HCT116 (cell line): ENCODE measurements at regions not wholly inside any gene's neighbourhood (a gene's known extent, or its start where the extent isn't known, plus 50 kb on each side); places are given as distances from the start of the nearest gene placed in this dataset.

Experiments used
- ATAC-seq: fragments of 200-7000 bp; cut with Tn5 transposase; 2 replicates; pipeline ENCODE4 v1.9.1; 2020; ENCODE audit warnings: mild to moderate bottlenecking, moderate library complexity
- BruUV-seq: library from RNA; stranded (reverse); fragments of 400-500 nt; replicated peaks from 2 replicates; lab custom pipeline; 2021; lab: Mats Ljungman, UMichigan
- CTCF ChIA-PET: fragments of 300-600 bp; sonication (Branson Sonifier 250); formaldehyde crosslinking; loops from one replicate; lab custom pipeline; 2021; ENCODE audit warnings: antibody characterized with exemption; lab: Charles Lee
- POLR2A ChIA-PET: fragments of 300-600, 350-600 bp; sonication (Branson Sonifier 250); formaldehyde crosslinking; loops from one replicate; lab custom pipeline; 2021; ENCODE audit warnings: antibody characterized with exemption; lab: Charles Lee
- RAD21 ChIA-PET, 2 experiments: fragments of 300-600 bp; sonication (Branson Sonifier 250); formaldehyde crosslinking; loops; one replicate each; lab custom pipeline; 2023; ENCODE audit warnings: low total read pairs in 2 of 2; ENCODE audit not compliant: uncharacterized antibody in 2 of 2, unreplicated experiment in 2 of 2, low non-redundant PET in 1 of 2; lab: Charles Lee
- DNase-seq: peaks from one replicate; pipeline ENCODE4 v3.0.0-alpha.2; 2010; ENCODE audit warnings: low read depth, low spot score
- H2AFZ ChIP-seq: fragments of 200-600 bp; shearing (Covaris generic), sonication (generic); 2 replicates; pipeline ENCODE4 v1.6.1; 2017; ENCODE audit warnings: low read depth, mixed run types, mixed read lengths, antibody characterized with exemption, low read length; ENCODE audit not compliant: poor library complexity, severe bottlenecking
- H3K27ac ChIP-seq: 2 replicates; pipeline ENCODE4 v1.5.1; 2012; ENCODE audit warnings: low read depth, low read length
- H3K27me3 ChIP-seq: fragments of 200-600 bp; sonication (generic); 2 replicates; pipeline ENCODE4 v1.6.1; 2016; ENCODE audit warnings: mixed run types, low read length, mixed read lengths; ENCODE audit not compliant: insufficient read depth
- H3K36me3 ChIP-seq, 2 experiments: fragments of 200-500 bp in 1 of 2; fragments of 200-600 bp in 1 of 2; sonication (Bioruptor generic) in 1 of 2; sonication (generic) in 1 of 2; 2 replicates each; pipeline versions ENCODE4 v1.5.1 to v1.6.1; 2014 to 2016; ENCODE audit warnings: low read length in 2 of 2, inconsistent platforms in 1 of 2, mixed read lengths in 1 of 2, mixed run types in 1 of 2; ENCODE audit not compliant: insufficient read depth in 2 of 2, control insufficient read depth in 1 of 2
- H3K4me1 ChIP-seq, 2 experiments: fragments of 200-600 bp in 1 of 2; sonication (generic) in 1 of 2; 2 replicates each; pipeline versions ENCODE4 v1.5.1 to v1.6.1; 2012 to 2017; ENCODE audit warnings: low read length in 2 of 2, inconsistent platforms in 1 of 2, mild to moderate bottlenecking in 1 of 2, mixed read lengths in 1 of 2, mixed run types in 1 of 2, moderate library complexity in 1 of 2; ENCODE audit not compliant: insufficient read depth in 2 of 2, control insufficient read depth in 1 of 2
- H3K4me2 ChIP-seq: fragments of 200-600 bp; sonication (generic); 2 replicates; pipeline ENCODE4 v1.6.1; 2017; ENCODE audit warnings: mixed run types, low read length, mixed read lengths
- H3K4me3 ChIP-seq, 2 experiments: fragments of 200-600 bp in 1 of 2; sonication (generic) in 1 of 2; replicated peaks in 1 of 2; 2 replicates each; pipeline ENCODE4 v1.5.1; 2011 to 2016; ENCODE audit warnings: low read length in 2 of 2, control low read depth in 1 of 2, low read depth in 1 of 2, mild to moderate bottlenecking in 1 of 2, mixed read lengths in 1 of 2, mixed run types in 1 of 2
- H3K79me2 ChIP-seq: fragments of 200-600 bp; sonication (generic); 2 replicates; pipeline ENCODE4 v1.6.1; 2017; ENCODE audit warnings: mild to moderate bottlenecking, mixed run types, low read length, moderate library complexity, mixed read lengths; ENCODE audit not compliant: insufficient read depth
- H3K9ac ChIP-seq: fragments of 200-600 bp; sonication (generic); 2 replicates; pipeline ENCODE4 v1.6.1; 2016; ENCODE audit warnings: low read length, mixed read lengths
- H3K9me2 ChIP-seq: fragments of 200-600 bp; sonication (generic), shearing (Covaris generic); 2 replicates; pipeline ENCODE4 v1.6.1; 2017; ENCODE audit warnings: mixed run types, mild to moderate bottlenecking, moderate library complexity; ENCODE audit not compliant: insufficient read depth
- H3K9me3 ChIP-seq, 2 experiments: fragments of 200-500 bp in 1 of 2; fragments of 200-600 bp in 1 of 2; sonication (Bioruptor generic) in 1 of 2; sonication (generic) in 1 of 2; 2 replicates each; pipeline ENCODE4 v1.6.1; 2014 to 2017; ENCODE audit warnings: low read length in 2 of 2, mixed read lengths in 2 of 2, inconsistent platforms in 1 of 2, low read depth in 1 of 2, mild to moderate bottlenecking in 1 of 2, mixed run types in 1 of 2, moderate library complexity in 1 of 2; ENCODE audit not compliant: control insufficient read depth in 1 of 2, insufficient read depth in 1 of 2
- H4K20me1 ChIP-seq: fragments of 200-600 bp; sonication (generic), shearing (Covaris generic); 2 replicates; pipeline ENCODE4 v1.6.1; 2017; ENCODE audit warnings: mixed run types, mild to moderate bottlenecking, moderate library complexity; ENCODE audit not compliant: insufficient read depth
- EGR1 ChIP-seq: IDR thresholded peaks from 2 replicates; pipeline ENCODE4 v1.6.1; 2012; ENCODE audit warnings: low read depth
- EZH2 ChIP-seq: fragments of 200-600 bp; sonication (generic); IDR thresholded peaks from 2 replicates; pipeline ENCODE4 v1.6.1; 2017; ENCODE audit warnings: antibody characterized with exemption, mixed run types
- POLR2A ChIP-seq: IDR thresholded peaks from 2 replicates; pipeline ENCODE4 v1.7.0; 2011; ENCODE audit warnings: borderline replicate concordance; ENCODE audit not compliant: insufficient read depth, insufficient read length; ENCODE audit errors: extremely low read depth
- TCF7L2 ChIP-seq: IDR thresholded peaks from 2 replicates; pipeline ENCODE4 v1.7.0; 2011; ENCODE audit warnings: borderline replicate concordance, inconsistent platforms; ENCODE audit not compliant: insufficient read depth, insufficient read length; ENCODE audit errors: extremely low read depth
- intact Hi-C: fragments of 100-400 bp; cut with micrococcal nuclease; formaldehyde crosslinking; loops from 2 replicates; pipeline ENCODE4 v1.10.0; 2022
- TF ChIP-seq, protein P1 (sequence below): IDR thresholded peaks from 2 replicates; pipeline ENCODE4 v1.6.1; 2012
- TF ChIP-seq, protein P2 (sequence below), 3 experiments: fragments of 200-600 bp in 1 of 3; sonication (generic) in 1 of 3; IDR thresholded peaks in 2 of 3; conservative IDR thresholded peaks in 1 of 3; 2 replicates each; pipeline ENCODE4 v1.5.1; 2012 to 2017; ENCODE audit warnings: low read depth in 2 of 3, low read length in 2 of 3, antibody characterized with exemption in 1 of 3, borderline replicate concordance in 1 of 3, control low read depth in 1 of 3, mild to moderate bottlenecking in 1 of 3, mixed read lengths in 1 of 3, mixed run types in 1 of 3, moderate library complexity in 1 of 3; ENCODE audit not compliant: insufficient read depth in 1 of 3

DNA sequence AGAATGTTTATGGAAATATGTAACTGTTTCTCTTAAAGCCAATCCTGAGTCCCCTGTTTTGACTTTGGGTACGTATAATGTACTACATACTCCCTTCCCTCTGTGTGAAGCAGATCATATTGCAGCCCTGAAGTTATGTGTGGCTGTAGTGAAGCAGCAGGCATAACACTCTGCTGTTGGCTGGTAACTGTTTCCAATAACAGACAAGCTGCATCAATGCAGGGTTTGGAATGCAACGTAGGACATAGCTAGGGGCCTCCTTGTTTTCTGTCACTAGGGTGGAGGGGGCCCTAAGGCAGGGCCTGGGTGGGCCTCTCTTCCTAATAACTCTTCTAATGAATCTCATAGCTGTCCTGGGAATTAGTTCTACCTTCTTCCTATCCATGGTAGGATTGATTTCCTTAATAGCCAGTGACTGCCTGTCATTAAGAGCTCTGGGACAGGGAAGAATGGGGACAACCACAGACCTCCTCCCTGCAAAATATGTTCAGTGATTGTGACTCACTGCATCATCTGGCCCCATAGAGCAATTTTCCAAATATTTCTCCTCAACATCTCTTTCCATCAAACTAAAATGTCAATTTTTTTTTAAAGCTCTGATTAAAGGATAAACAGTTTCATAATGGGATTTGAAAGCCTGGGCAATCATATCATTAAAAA lies 129.6 kb upstream of the HMHB1 start:
- DNase-seq (no peak), ATAC-seq (no peak)
- RAD21 ChIA-PET: no interaction called here
- Histone ChIP-seq H3K36me3 (no peaks in the 10 kb centered on the region), H3K79me2 (no peaks in the 10 kb centered on the region), H3K9ac (no peak overlapping the region), H4K20me1 (no peaks in the 10 kb centered on the region), H3K9me3 (no peaks in the 10 kb centered on the region), H3K4me3 (no peak overlapping the region), H2AFZ (no peak overlapping the region), H3K4me2 (no peak overlapping the region), H3K4me1 (peaks cover 0 to 5% of the 10 kb centered on the region in 2 experiments; a peak in 1 of 4 replicates)
- intact Hi-C loops: loop anchor here (10.0 kb wide), 2 partner anchors 578 to 668 kb away; no protein-coding TSS in a partner anchor
- CTCF ChIA-PET: interaction anchor here (0.6 kb wide), 1 partner anchor 11 kb away, joined by 3 read pairs; no protein-coding TSS in a partner anchor
- no TSS peak for BruUV-seq
- POLR2A ChIA-PET: no interaction called here
- TF ChIP-seq POLR2A (no peak), EZH2 (no peak), EGR1 (no peak), TCF7L2 (no peak)
- TF ChIP-seq, protein P1, sequence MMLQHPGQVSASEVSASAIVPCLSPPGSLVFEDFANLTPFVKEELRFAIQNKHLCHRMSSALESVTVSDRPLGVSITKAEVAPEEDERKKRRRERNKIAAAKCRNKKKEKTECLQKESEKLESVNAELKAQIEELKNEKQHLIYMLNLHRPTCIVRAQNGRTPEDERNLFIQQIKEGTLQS: no peak
- TF ChIP-seq, protein P2, sequence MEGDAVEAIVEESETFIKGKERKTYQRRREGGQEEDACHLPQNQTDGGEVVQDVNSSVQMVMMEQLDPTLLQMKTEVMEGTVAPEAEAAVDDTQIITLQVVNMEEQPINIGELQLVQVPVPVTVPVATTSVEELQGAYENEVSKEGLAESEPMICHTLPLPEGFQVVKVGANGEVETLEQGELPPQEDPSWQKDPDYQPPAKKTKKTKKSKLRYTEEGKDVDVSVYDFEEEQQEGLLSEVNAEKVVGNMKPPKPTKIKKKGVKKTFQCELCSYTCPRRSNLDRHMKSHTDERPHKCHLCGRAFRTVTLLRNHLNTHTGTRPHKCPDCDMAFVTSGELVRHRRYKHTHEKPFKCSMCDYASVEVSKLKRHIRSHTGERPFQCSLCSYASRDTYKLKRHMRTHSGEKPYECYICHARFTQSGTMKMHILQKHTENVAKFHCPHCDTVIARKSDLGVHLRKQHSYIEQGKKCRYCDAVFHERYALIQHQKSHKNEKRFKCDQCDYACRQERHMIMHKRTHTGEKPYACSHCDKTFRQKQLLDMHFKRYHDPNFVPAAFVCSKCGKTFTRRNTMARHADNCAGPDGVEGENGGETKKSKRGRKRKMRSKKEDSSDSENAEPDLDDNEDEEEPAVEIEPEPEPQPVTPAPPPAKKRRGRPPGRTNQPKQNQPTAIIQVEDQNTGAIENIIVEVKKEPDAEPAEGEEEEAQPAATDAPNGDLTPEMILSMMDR (IDR thresholded peaks at IDR 0.05 in 2 of 3, conservative IDR thresholded peaks at IDR 0.05 in 1 of 3; ENCODE audit: borderline replicate concordance in 1 of 3, insufficient read depth in 1 of 3, low read depth in 2 of 3, low read length in 2 of 3): no peak
- TF ChIP-seq, all 23 proteins: peak for 0
- Histone ChIP-seq H3K27me3 (no peaks in the 10 kb centered on the region), H3K9me2 (no peaks in the 10 kb centered on the region), H3K27ac (no peak overlapping the region)
